Dendritic cell treated with granulocyte-macrophage colony-stimulating factor and Interleukin-4, amounts not matched to agents 40 ng/mL and 50 ng/mL, for 4 days (primary cell): ENCODE measurements at regions not wholly inside any gene's neighbourhood (a gene's known extent, or its start where the extent isn't known, plus 50 kb on each side); places are given as distances from the start of the nearest gene placed in this dataset.

ENCODE experiments used
- H3K27ac Mint-ChIP-seq: one replicate; pipeline ENCODE4 v1.8.0; 2022; ENCODE audit warnings: mild to moderate bottlenecking, mixed read lengths
- H3K27me3 Mint-ChIP-seq: one replicate; pipeline ENCODE4 v1.8.0; 2022; ENCODE audit warnings: mild to moderate bottlenecking, mixed read lengths
- H3K36me3 Mint-ChIP-seq: one replicate; pipeline ENCODE4 v1.8.0; 2022; ENCODE audit warnings: low read depth, mixed read lengths
- H3K4me1 Mint-ChIP-seq: one replicate; pipeline ENCODE4 v1.8.0; 2022; ENCODE audit warnings: low read depth, mixed read lengths
- H3K4me3 Mint-ChIP-seq: one replicate; pipeline ENCODE4 v1.8.0; 2022; ENCODE audit warnings: mild to moderate bottlenecking, moderate library complexity, mixed read lengths
- H3K9me3 Mint-ChIP-seq: one replicate; pipeline ENCODE4 v1.8.0; 2022; ENCODE audit warnings: mixed read lengths
- intact Hi-C: fragments of 100-400 bp; cut with micrococcal nuclease; formaldehyde crosslinking; loops from one replicate; pipeline ENCODE4 v1.15.0; 2022

GRCh38 chr12:107467716-107468115 lies 217.9 kb upstream of the PWP1 start:
- Mint-ChIP-seq H3K4me3 (no peak overlapping the region), H3K4me1 (no peaks in the 10 kb centered on the region), H3K27me3 (no peaks in the 10 kb centered on the region), H3K27ac (no peak overlapping the region), H3K9me3 (no peaks in the 10 kb centered on the region), H3K36me3 (no peaks in the 10 kb centered on the region)
- intact Hi-C loops = no loop called here

- Mint-ChIP-seq H3K27me3 (no peaks in the 10 kb centered on the region), H3K27ac (no peak overlapping the region), H3K9me3 (no peaks in the 10 kb centered on the region), H3K36me3 (no peaks in the 10 kb centered on the region), H3K4me3 (no peak overlapping the region), H3K4me1 (no peaks in the 10 kb centered on the region)
- intact Hi-C loops = no loop called here
These were observed 217.4 kb upstream of the PWP1 start for GRCh38 chr12:107468182-107468581.

GRCh38 chr12:107469011-107469410 lies 216.6 kb upstream of the PWP1 start:
- intact Hi-C loops = no loop called here
- Mint-ChIP-seq H3K36me3 (no peaks in the 10 kb centered on the region), H3K27me3 (no peaks in the 10 kb centered on the region), H3K27ac (no peak overlapping the region), H3K4me3 (no peak overlapping the region), H3K9me3 (no peaks in the 10 kb centered on the region), H3K4me1 (no peaks in the 10 kb centered on the region)

- no peaks in the 10 kb centered on the region for H3K9me3 Mint-ChIP-seq
- no peak overlapping the region for H3K4me3 Mint-ChIP-seq
- H3K27ac Mint-ChIP-seq = no peak overlapping the region
- no peaks in the 10 kb centered on the region for H3K4me1 Mint-ChIP-seq
- no peaks in the 10 kb centered on the region for H3K36me3 Mint-ChIP-seq
- H3K27me3 Mint-ChIP-seq = no peaks in the 10 kb centered on the region
- intact Hi-C loops = no loop called here
These were observed 215.0 kb upstream of the PWP1 start for GRCh38 chr12:107470645-107471044.

GRCh38 chr12:107472308-107472707 lies 213.3 kb upstream of the PWP1 start:
- no peaks in the 10 kb centered on the region for H3K27me3 Mint-ChIP-seq
- no peaks in the 10 kb centered on the region for H3K9me3 Mint-ChIP-seq
- H3K4me3 Mint-ChIP-seq = no peak overlapping the region
- H3K4me1 Mint-ChIP-seq = no peaks in the 10 kb centered on the region
- intact Hi-C loops = no loop called here
- no peak overlapping the region for H3K27ac Mint-ChIP-seq
- H3K36me3 Mint-ChIP-seq = no peaks in the 10 kb centered on the region

- Mint-ChIP-seq H3K4me3 (no peak overlapping the region), H3K36me3 (no peaks in the 10 kb centered on the region), H3K9me3 (no peaks in the 10 kb centered on the region), H3K27me3 (no peaks in the 10 kb centered on the region), H3K27ac (no peak overlapping the region), H3K4me1 (no peaks in the 10 kb centered on the region)
- intact Hi-C loops = no loop called here
These were observed 211.5 kb upstream of the PWP1 start for GRCh38 chr12:107474099-107474498.

GRCh38 chr12:107474639-107475539 lies 210.7 kb upstream of the PWP1 start:
- H3K4me1 Mint-ChIP-seq = no peaks in the 10 kb centered on the region
- H3K27ac Mint-ChIP-seq = no peak overlapping the region
- no peaks in the 10 kb centered on the region for H3K36me3 Mint-ChIP-seq

GRCh38 chr12:107475900-107476299 lies 209.7 kb upstream of the PWP1 start:
- Mint-ChIP-seq H3K27me3 (no peaks in the 10 kb centered on the region), H3K4me3 (no peak overlapping the region)

More at GRCh38 chr12:107474639-107475539, 210.7 kb upstream of the PWP1 start:
- H3K4me3 Mint-ChIP-seq = no peak overlapping the region
- no peaks in the 10 kb centered on the region for H3K27me3 Mint-ChIP-seq
- H3K9me3 Mint-ChIP-seq = no peaks in the 10 kb centered on the region
- intact Hi-C loops = no loop called here

GRCh38 chr12:107477018-107477417 lies 208.6 kb upstream of the PWP1 start:
- Mint-ChIP-seq H3K27me3 (no peaks in the 10 kb centered on the region), H3K36me3 (no peaks in the 10 kb centered on the region), H3K27ac (no peak overlapping the region), H3K4me3 (no peak overlapping the region), H3K4me1 (no peaks in the 10 kb centered on the region), H3K9me3 (no peaks in the 10 kb centered on the region)
- intact Hi-C loops = no loop called here

More at GRCh38 chr12:107475900-107476299, 209.7 kb upstream of the PWP1 start:
- Mint-ChIP-seq H3K27ac (no peak overlapping the region), H3K4me1 (no peaks in the 10 kb centered on the region), H3K9me3 (no peaks in the 10 kb centered on the region), H3K36me3 (no peaks in the 10 kb centered on the region)
- intact Hi-C loops = no loop called here

GRCh38 chr12:107477947-107478610 lies 207.5 kb upstream of the PWP1 start:
- Mint-ChIP-seq H3K4me3 (no peak overlapping the region), H3K36me3 (no peaks in the 10 kb centered on the region), H3K27me3 (no peaks in the 10 kb centered on the region), H3K4me1 (no peaks in the 10 kb centered on the region), H3K27ac (no peak overlapping the region), H3K9me3 (no peaks in the 10 kb centered on the region)
- intact Hi-C loops = no loop called here

GRCh38 chr12:107478881-107479280 lies 206.7 kb upstream of the PWP1 start:
- Mint-ChIP-seq H3K27me3 (no peaks in the 10 kb centered on the region), H3K27ac (no peak overlapping the region), H3K4me1 (no peaks in the 10 kb centered on the region), H3K36me3 (no peaks in the 10 kb centered on the region), H3K4me3 (no peak overlapping the region), H3K9me3 (no peaks in the 10 kb centered on the region)
- intact Hi-C loops = no loop called here

GRCh38 chr12:107480836-107481608 lies 204.6 kb upstream of the PWP1 start:
- Mint-ChIP-seq H3K27me3 (no peaks in the 10 kb centered on the region), H3K4me1 (no peaks in the 10 kb centered on the region), H3K27ac (no peak overlapping the region), H3K9me3 (no peaks in the 10 kb centered on the region), H3K36me3 (no peaks in the 10 kb centered on the region), H3K4me3 (no peak overlapping the region)
- intact Hi-C loops = no loop called here

GRCh38 chr12:107484230-107484629 lies 201.4 kb upstream of the PWP1 start:
- H3K27ac Mint-ChIP-seq = no peak overlapping the region
- H3K4me1 Mint-ChIP-seq = peaks cover 6% of the 10 kb centered on the region

GRCh38 chr12:107484941-107485340 lies 200.7 kb upstream of the PWP1 start:
- no peak overlapping the region for H3K27ac Mint-ChIP-seq
- H3K4me3 Mint-ChIP-seq = no peak overlapping the region
- H3K27me3 Mint-ChIP-seq = no peaks in the 10 kb centered on the region
- H3K9me3 Mint-ChIP-seq = no peaks in the 10 kb centered on the region
- H3K4me1 Mint-ChIP-seq = peaks cover 6% of the 10 kb centered on the region
- no peaks in the 10 kb centered on the region for H3K36me3 Mint-ChIP-seq
- intact Hi-C loops = no loop called here

More at GRCh38 chr12:107484230-107484629, 201.4 kb upstream of the PWP1 start:
- Mint-ChIP-seq H3K36me3 (no peaks in the 10 kb centered on the region), H3K4me3 (no peak overlapping the region), H3K27me3 (no peaks in the 10 kb centered on the region), H3K9me3 (no peaks in the 10 kb centered on the region)
- intact Hi-C loops = no loop called here
